NCI-H1417 (cell line): ENCODE measurements at regions not wholly inside any gene's neighbourhood (a gene's known extent, or its start where the extent isn't known, plus 50 kb on each side); places are given as distances from the start of the nearest gene placed in this dataset.
"Not testable (repeated sequence)": the region's sequence is repeated elsewhere in the genome, so short reads cannot be mapped to it uniquely, and the experiment has no call there.

ENCODE experiments used
- DNase-seq, 3 experiments: peaks; one replicate each; lab custom pipeline; 2025; lab: John Stamatoyannopoulos, UW

DNA sequence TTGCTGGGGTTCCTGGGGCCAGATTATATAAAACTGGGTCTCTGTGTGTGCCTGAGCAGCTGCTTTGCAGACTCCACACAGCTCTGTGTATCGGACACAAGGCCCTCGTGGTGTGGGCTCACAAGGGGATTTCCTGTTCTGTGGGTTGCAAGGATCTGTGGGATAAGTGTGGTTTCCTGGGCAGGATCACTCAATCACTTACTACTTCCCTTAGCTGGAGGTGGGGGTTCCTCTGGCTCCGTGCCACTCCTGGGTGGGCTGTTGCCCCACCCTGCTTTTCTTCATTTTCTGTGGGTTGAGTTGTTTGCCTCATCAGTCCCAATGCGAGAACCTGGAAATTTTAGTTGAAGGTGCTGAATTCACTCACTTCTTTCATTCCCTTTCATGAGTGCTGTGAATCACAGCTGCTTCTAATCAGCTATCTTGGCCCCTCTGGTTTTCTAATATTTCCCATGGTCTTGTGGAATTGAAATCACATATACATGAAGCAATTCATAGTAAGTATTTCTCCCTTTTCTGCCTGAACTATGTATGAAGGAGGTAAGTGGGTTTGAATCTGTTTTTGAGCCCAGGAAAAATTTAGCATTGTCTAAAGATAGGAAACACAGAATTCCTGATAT lies 196.3 kb downstream of the DCDC2C start:
- no peak for DNase-seq

- peak in 1 of 3 experiments; percentile 6 for DNase-seq
These were observed 198.8 kb downstream of the DCDC2C start for GRCh38 chr2:3902131-3902530.

DNA sequence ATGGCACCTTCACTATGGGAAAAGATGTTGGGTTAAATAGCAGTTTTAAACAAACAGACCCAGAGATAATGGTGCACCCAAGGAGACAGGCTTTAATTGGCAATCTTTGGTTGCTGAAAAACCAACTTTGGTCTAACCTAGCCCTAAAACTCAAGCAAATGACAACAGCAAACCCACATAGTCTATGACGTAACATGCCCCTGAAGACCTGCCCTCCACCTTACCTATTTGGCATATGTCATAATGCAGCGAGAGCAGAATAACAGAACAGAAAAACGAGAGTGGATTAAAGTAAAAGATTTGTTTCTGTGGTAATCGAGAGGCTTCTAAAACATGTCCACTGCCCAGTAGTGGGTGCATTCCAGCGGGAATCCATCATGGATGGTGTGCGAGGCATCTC lies 200.7 kb downstream of the DCDC2C start:
- no peak for DNase-seq

GRCh38 chr2:3908498-3908897 lies 205.1 kb downstream of the DCDC2C start:
- not testable (repeated sequence) for DNase-seq

DNA sequence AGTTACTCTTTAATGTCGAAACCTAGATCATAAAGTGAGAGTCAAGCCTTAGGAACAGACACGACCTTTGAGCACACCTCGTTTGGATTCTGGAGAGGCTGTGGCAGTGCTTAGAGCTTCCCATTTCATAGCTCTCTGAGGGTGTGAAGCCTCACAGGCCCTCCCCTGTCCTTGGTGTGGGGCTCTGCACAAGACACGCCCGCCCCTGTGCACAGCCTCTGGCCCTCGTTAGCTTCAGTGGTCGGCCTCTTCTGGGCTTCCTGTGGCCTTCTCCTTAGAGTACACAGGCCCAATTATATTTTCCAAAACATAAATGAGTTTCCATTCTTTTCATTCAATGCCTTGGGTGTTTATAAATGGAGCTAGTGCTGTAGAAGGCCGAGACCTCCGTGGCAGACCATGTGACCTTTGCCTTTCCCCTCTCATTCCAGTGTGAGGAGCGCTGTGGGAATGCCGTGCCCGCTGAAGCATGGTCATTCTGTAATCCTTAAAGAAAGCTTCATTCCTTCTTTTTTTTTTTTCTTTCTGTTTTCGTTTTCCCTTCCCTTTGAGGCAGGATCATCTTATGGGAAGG lies 208.6 kb downstream of the DCDC2C start:
- peak in 1 of 3 experiments; percentile 9 for DNase-seq

DNA sequence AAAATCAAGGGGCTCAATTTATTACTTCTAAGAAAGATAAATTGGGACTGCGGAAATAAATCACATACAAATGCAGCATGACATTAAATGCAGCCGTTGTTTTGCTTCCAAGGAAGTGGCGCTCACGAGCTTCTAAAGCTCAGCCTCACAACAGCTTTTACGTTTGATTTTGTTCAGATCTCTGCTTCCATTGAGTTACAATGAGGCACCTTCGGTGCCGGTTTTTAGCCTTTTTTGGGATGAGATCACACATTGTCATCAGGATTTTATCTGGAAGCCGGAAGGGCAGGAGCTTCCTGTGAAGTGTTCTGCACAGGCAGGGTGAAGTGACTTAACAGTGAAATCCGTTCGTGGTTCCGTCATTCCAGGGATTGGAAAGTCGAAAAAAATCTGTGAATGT lies 209.8 kb downstream of the DCDC2C start:
- DNase-seq: peak in 1 of 3 experiments; percentile 21

DNA sequence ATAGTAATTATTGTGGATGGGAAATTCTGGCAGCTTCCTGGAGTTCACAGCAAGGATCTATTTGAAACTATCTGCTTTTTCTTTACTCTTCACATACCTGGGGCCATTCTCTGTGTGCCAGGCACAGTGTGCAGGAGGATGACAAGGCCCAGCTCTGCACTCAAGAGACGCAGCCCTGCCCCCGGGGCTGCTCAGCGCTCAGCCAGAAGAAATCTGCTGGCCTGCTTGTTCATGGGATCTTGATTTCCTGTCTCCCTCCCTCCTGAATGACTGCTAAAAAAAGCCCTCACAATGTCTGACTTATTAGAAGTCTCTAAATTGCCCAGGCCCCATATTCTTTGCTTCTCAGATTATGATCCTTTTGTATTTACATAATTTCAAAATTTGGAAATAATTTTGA lies 210.9 kb downstream of the DCDC2C start:
- peak in 2 of 3 experiments; percentile 52 to 74 for DNase-seq

DNA sequence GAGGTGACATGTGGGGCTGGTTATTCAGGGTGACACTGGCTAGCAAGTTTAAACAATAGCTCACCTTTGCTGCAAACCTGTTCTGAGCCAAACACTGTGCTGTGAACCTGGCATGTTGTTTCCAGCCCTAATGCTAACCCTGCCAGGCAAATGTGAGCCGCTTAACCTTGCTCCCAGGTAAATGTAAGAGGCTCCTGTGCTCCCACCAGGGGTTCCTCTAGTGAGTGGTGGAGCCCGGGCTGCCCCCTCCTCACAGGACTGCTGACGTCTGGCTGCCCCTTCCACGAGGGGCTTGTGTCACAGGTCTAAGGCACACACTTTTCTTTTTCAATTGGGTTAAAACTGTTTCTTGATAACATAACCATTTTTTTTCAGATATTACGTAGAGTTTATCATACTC lies 223.7 kb downstream of the DCDC2C start:
- DNase-seq: peak in 2 of 3 experiments; percentile 21 to 53

DNA sequence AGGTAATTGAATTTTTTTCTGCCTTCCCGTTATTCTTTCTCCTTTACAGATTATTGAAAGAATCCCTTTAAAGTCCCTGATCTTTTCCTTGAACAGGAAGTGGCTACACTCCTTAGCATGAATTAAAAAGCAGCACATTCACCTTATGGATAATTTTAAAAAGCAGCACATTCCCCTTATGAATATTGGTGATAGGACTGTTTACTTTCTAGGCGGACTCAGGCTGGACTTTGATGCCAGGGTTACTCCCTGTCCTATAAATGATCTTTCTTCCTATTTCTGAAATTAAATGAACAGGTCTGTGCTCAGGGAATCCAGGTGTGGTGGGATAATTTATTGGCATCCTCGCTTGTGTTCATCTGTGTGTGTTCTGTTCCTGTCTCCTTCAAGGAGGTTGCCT lies 226.0 kb downstream of the DCDC2C start:
- no peak for DNase-seq

- no peak for DNase-seq
These were observed 226.9 kb downstream of the DCDC2C start for GRCh38 chr2:3930246-3930645.

DNA sequence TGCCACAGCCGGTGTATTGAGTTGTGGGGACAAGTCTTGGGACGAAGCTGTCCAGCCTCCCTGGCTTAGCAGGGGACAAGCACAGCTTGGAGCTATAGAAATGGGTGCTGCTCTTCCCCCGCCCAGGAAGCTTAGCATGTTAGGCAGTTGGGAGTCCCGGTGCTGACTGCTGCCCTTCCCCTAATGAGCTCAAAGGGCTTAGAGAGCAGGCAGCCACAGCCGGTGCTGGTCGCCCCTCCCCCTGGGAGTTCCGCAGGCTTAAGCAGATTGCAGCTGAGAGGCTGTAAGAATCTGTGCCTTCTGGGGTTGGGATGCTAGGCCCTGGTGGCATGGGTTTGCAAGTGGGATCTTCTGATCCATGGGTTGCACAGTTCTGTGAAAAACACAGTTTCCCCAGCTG lies 237.3 kb downstream of the DCDC2C start:
- DNase-seq: no peak

- no peak for DNase-seq
These were observed 239.5 kb downstream of the DCDC2C start for GRCh38 chr2:3942841-3943240.

DNA sequence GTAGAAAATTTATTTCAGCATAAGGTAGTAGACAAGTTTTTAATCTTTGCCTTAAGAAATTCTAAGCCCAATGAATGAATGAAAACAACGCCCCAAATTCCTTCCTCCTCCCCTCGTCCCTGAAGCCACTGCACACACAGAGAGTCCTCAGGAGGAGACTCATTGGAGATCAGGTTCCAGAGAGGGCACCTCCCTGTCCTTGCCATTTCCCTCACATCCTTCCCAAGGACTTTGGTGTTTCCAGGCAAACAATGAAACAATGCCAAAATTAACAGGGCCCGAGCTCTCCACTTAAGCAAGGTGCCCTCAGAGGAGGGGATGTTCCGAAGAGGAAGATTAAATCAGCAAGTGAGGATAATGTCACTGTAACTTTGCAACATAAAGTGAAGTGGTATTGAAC lies 240.7 kb downstream of the DCDC2C start:
- no peak for DNase-seq

DNA sequence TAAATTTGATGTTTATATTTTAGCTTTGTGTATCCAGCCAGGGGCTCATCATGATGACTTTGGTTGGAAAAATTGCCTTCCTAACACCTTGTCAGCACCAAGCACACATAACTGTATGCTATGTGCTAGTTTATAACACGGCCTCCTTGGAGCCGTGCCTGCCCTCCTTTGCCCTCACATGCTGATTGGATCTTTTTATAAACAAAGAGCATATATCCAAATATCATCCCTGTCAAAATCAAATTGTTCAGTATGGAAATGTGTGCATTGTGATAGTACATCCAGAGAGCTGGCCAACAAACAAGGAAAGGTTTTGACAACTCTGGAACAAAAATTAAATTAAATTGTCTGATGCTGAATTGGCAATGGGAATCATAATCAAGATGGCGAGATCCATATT lies 241.5 kb downstream of the DCDC2C start:
- no peak for DNase-seq

- no peak for DNase-seq
These were observed 244.8 kb downstream of the DCDC2C start for GRCh38 chr2:3948191-3948590.

- DNase-seq: no peak
These were observed 248.0 kb downstream of the DCDC2C start for GRCh38 chr2:3951131-3951954.

DNA sequence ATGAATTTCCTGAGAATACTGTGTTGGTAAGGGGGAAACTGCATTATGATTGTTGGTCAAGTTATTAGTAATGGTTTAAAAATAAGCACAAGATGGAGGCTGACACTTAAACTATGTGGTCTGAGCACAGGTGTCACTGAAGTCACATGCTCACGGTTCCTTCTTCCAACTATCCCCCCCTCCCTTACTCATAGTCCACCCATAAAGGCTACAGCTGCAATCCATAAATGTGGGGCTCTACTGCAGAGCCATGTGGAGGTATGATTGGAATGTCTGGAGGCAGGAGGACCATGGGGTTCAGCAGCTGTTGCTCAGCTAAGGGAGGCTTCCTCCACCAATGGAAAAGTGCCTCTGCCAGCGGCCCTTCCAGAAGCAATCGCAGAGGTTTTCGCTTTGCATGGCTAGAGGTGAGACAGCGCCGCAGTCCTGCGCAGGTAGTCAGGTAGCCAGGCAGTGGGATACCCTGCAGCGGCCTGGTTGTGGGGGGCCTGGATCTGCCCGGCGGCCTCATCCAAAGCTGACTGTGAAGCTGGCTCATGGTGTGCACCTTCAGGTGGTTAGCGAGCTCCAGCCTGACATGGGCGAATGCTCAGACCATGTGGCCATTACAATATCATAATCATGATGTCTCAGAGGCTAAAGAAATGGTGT lies 249.6 kb downstream of the DCDC2C start:
- DNase-seq: no peak

- peak in 2 of 3 experiments; percentile 45 to 58 for DNase-seq
These were observed 250.9 kb downstream of the DCDC2C start for GRCh38 chr2:3954261-3954660.

GRCh38 chr2:3956406-3956805 lies 253.0 kb downstream of the DCDC2C start:
- DNase-seq: peak in 2 of 3 experiments; percentile 9 to 58

- no peak for DNase-seq
These were observed 253.5 kb downstream of the DCDC2C start for GRCh38 chr2:3956892-3957291.

GRCh38 chr2:3958465-3958864 lies 255.1 kb downstream of the DCDC2C start:
- peak in 1 of 3 experiments; percentile 46 for DNase-seq

- DNase-seq: peak in 1 of 3 experiments; percentile 24
These were observed 255.6 kb downstream of the DCDC2C start for GRCh38 chr2:3958969-3959368.

DNA sequence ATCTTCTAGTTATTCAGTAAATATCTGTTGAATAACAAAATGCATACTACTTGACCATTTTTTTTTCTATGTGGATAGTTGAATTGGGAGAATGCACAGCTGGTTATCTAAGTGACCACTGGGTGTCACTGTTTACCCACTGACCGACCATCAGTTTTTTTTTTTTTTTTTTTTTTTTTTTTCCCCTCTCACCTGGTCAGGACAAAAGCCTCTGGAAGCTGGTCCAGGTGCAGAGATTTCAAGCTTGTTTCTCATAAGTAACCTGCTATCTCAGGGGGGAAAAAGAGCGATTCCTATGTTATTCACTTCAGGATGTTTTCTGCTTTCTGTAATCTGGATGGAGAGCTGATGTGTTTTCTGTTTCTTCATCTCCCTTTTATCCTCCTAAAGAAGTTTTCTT lies 256.0 kb downstream of the DCDC2C start:
- peak; percentile 70 to 95 (median 78) for DNase-seq
